GM18909 (cell line): ENCODE measurements at regions not wholly inside any gene's neighbourhood (a gene's known extent, or its start where the extent isn't known, plus 50 kb on each side); places are given as distances from the start of the nearest gene placed in this dataset.

Source experiments
- ATAC-seq: cut with Tn5 transposase; IDR thresholded peaks from one replicate; pipeline ENCODE4 v1.9.1; 2021; ENCODE audit warnings: mild to moderate bottlenecking; ENCODE audit not compliant: unreplicated experiment, poor library complexity

- ATAC-seq = no peak
Measured at GRCh38 chr21:38989379-38989744, 183.6 kb downstream of the ETS2 start.

GRCh38 chr21:38988509-38989378, 183.0 kb downstream of the ETS2 start:
- ATAC-seq = no peak

GRCh38 chr21:38987633-38988508, 182.1 kb downstream of the ETS2 start:
- ATAC-seq = no peak

GRCh38 chr21:38986806-38987632, 181.3 kb downstream of the ETS2 start:
- ATAC-seq = no peak

- ATAC-seq = no peak
Measured at GRCh38 chr21:38986406-38986805, 180.7 kb downstream of the ETS2 start.

GRCh38 chr21:38985568-38986378, 180.0 kb downstream of the ETS2 start:
- ATAC-seq = peak; percentile 58

GRCh38 chr21:38984982-38985567, 179.3 kb downstream of the ETS2 start:
- no peak for ATAC-seq

GRCh38 chr21:38984568-38984967, 178.8 kb downstream of the ETS2 start:
- no peak for ATAC-seq

- no peak for ATAC-seq
Measured at GRCh38 chr21:38983560-38983959, 177.8 kb downstream of the ETS2 start.

GRCh38 chr21:38982804-38983203, 177.1 kb downstream of the ETS2 start:
- no peak for ATAC-seq

- ATAC-seq = no peak
Measured at GRCh38 chr21:38982096-38982495, 176.4 kb downstream of the ETS2 start.

GRCh38 chr21:38980416-38981313, 174.9 kb downstream of the ETS2 start:
- ATAC-seq = no peak

- no peak for ATAC-seq
Measured at GRCh38 chr21:38979271-38980121, 173.8 kb downstream of the ETS2 start.

- ATAC-seq = no peak
Measured at GRCh38 chr21:38976900-38977299, 171.2 kb downstream of the ETS2 start.

GRCh38 chr21:38973552-38973951, 167.8 kb downstream of the ETS2 start:
- ATAC-seq = no peak

- no peak for ATAC-seq
Measured at GRCh38 chr21:38972078-38972477, 166.3 kb downstream of the ETS2 start.

GRCh38 chr21:38970765-38971164, 165.0 kb downstream of the ETS2 start:
- no peak for ATAC-seq
